ENCODE measurements at regions not wholly inside any gene's neighbourhood (a gene's known extent, or its start where the extent isn't known, plus 50 kb on each side); places are given as distances from the start of the nearest gene placed in this dataset.

DNA sequence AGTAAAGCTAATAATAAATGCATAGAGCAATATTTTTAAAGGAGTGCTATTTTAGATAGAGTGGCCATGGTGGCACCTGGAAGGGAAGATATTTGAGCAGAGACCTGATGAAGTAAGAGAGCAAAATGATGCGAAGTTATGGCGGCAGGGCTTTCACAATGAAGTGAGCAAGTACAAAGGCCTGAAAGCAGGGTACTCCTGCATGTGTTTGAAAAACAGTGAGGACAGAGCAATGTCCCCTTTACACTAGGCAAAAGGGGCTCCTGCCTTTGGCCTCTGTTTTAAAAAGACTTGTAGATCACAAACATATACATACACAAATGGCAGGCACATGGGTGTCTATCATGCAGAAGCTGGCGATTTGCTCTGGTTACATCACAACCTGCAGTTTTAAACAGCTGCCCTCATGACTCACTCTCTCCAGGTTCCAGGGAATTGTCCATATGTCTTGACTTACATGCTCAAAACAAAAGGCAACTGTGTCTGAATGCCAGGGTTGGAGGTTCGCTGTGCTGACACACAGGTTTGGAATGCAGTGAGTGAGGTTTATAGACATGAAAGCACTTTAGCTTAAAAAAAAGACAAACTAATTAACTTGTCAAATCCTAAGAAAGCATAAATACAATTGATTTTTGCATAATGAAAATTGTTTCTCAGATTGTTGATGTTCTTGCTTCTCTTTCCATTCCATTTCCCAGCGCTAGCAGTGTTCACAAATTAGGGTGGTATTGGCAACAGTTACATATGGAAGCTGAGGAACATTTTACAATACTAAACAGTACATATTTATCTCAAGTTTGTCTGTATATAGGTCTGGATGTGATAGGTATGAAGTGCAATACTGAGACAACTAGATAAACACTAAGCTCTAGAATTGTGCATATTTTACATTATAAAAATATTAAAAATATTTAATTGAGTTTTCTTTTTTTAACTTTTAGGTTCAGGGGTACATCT lies 313.9 kb downstream of the BARHL2 start:
- TF ChIP-seq, protein P1, sequence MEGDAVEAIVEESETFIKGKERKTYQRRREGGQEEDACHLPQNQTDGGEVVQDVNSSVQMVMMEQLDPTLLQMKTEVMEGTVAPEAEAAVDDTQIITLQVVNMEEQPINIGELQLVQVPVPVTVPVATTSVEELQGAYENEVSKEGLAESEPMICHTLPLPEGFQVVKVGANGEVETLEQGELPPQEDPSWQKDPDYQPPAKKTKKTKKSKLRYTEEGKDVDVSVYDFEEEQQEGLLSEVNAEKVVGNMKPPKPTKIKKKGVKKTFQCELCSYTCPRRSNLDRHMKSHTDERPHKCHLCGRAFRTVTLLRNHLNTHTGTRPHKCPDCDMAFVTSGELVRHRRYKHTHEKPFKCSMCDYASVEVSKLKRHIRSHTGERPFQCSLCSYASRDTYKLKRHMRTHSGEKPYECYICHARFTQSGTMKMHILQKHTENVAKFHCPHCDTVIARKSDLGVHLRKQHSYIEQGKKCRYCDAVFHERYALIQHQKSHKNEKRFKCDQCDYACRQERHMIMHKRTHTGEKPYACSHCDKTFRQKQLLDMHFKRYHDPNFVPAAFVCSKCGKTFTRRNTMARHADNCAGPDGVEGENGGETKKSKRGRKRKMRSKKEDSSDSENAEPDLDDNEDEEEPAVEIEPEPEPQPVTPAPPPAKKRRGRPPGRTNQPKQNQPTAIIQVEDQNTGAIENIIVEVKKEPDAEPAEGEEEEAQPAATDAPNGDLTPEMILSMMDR (IDR thresholded peaks at IDR 0.05): no peak
- no peak for TF ChIP-seq POLR2A (IDR thresholded peaks at IDR 0.05)
